Spinal cord (tissue), 9 donors: ENCODE measurements at regions not wholly inside any gene's neighbourhood (a gene's known extent, or its start where the extent isn't known, plus 50 kb on each side); places are given as distances from the start of the nearest gene placed in this dataset.

Source experiments
- DNase-seq, 6 donors: peaks; one replicate each; pipeline versions ENCODE4 v3.0.0 to v3.0.0-alpha.2; 2013 to 2015; ENCODE audit warnings: low spot score in 6 of 6, low read depth in 4 of 6
- H3K27ac ChIP-seq: one replicate; pipeline ENCODE4 v1.5.1; 2013; ENCODE audit warnings: low read depth, low read length, control low read depth
- H3K27me3 ChIP-seq: one replicate; pipeline ENCODE4 v1.6.1; 2013; ENCODE audit warnings: low read length; ENCODE audit not compliant: control insufficient read depth, insufficient read depth
- H3K36me3 ChIP-seq: one replicate; pipeline ENCODE4 v1.6.1; 2013; ENCODE audit warnings: low read length; ENCODE audit not compliant: control insufficient read depth, insufficient read depth
- H3K4me1 ChIP-seq: one replicate; pipeline ENCODE4 v1.6.1; 2013; ENCODE audit warnings: low read length; ENCODE audit not compliant: control insufficient read depth, insufficient read depth
- H3K4me3 ChIP-seq: one replicate; pipeline ENCODE4 v1.5.1; 2013; ENCODE audit warnings: low read depth, low read length, control low read depth
- H3K9me3 ChIP-seq: one replicate; pipeline ENCODE4 v1.6.1; 2013; ENCODE audit warnings: low read length; ENCODE audit not compliant: control insufficient read depth, insufficient read depth
- WGBS: methylation state at CpG from one replicate; pipeline ENCODE4 v1.1.5; 2013; ENCODE audit warnings: missing lambda C conversion rate; ENCODE audit not compliant: insufficient coverage; 5-methylcytosine and 5-hydroxymethylcytosine counted together
- donor health status: healthy.

DNA sequence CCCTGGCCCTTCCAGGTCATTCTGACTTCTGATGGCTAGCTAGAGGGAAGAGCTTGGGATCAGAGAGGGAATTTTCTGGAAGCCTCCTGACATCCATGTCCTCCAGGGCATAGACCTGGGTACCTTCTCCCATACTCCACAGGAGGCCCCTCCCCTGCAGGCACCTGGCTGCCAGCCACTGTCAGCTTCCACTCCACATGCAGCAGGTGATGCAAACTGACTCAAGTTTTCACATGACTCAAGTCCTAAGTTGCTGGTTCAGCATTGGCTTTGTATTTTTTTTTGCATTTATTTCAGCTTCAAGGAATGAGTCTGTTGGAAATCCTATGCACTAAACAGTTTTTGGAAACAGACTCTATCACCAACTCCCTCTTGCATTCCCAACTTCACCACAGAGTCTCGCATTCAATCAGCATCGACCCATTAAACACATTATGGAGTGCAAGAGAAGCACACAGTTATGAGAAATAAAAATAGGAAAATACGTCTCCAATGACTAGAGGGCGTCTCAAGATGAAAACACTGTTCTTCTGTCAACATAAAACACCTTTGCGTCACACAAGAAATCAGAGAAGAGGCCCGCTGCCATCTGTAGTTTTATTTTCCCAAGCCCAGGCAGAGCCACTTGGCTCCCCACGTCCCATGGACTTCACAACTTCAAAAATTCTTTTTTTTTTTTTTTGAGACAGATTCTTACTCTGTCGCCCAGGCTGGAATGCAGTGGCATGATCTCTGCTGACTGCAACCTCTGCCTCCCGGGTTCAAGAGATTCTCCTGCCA lies 362.6 kb upstream of the MGMT start:
- Histone ChIP-seq H3K9me3 (no peaks in the 10 kb centered on the region), H3K27me3 (no peaks in the 10 kb centered on the region)
- WGBS: 82% methylated on average over 4 of the region's 9 CpGs

DNA sequence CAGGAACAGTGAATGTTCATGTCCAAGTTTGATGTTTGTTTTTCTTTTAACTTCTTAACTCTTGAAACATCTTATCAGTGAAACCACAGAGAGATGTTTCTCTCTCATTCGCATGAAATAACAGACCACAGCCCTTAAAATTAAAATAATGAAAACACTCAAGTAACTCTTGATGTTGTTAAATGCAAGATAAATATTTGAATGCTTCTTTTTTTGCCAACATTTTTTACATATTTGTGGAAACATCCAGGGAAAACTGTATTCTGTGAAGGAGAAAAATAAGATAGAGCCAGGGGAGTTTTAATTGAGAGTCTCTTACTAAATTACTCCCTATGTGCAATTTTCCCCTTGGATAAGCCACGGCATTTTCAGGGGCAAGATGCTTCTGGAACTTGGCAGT lies 361.8 kb upstream of the MGMT start:
- no peak for DNase-seq
- Histone ChIP-seq H3K27ac (no peak overlapping the region), H3K9me3 (no peaks in the 10 kb centered on the region), H3K27me3 (no peaks in the 10 kb centered on the region), H3K4me1 (peaks cover 6% of the 10 kb centered on the region), H3K36me3 (no peaks in the 10 kb centered on the region), H3K4me3 (no peak overlapping the region)
- WGBS: no CpG with 5 or more reads among the region's 2 CpGs

More for the DNA sequence above, 362.6 kb upstream of the MGMT start:
- H3K27ac ChIP-seq: no peak overlapping the region
- no peaks in the 10 kb centered on the region for H3K36me3 ChIP-seq
- peaks cover 6% of the 10 kb centered on the region for H3K4me1 ChIP-seq
- no peak for DNase-seq
- no peak overlapping the region for H3K4me3 ChIP-seq

DNA sequence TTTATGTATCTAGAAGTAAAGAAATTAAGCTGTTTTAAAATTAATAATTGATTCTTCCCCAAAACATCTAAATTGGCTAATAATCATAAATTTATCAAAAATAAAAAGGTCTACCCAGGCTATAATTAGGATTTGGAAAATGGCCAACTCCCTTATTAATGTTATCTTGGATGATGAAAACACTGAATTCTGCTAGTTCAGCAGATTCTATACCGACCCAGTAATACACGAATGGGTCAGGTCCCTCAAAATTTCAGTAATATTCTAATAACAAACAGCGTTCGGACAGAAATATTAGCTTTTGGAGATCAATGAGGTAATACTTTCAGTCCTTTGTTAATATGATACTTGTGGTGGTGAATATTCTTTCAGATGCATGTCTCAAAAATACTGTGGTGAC lies 360.7 kb upstream of the MGMT start:
- DNase-seq: no peak
- Histone ChIP-seq H3K36me3 (no peaks in the 10 kb centered on the region), H3K4me1 (peaks cover 6% of the 10 kb centered on the region), H3K9me3 (no peaks in the 10 kb centered on the region), H3K27me3 (no peaks in the 10 kb centered on the region), H3K27ac (no peak overlapping the region), H3K4me3 (no peak overlapping the region)
- no CpG with 5 or more reads among the region's 4 CpGs for WGBS

- no peaks in the 10 kb centered on the region for H3K9me3 ChIP-seq
- H3K27ac ChIP-seq: no peak overlapping the region
- WGBS: 100% methylated on average over 1 of the region's 3 CpGs
- DNase-seq: no peak
- H3K4me3 ChIP-seq: no peak overlapping the region
- peaks cover 6% of the 10 kb centered on the region for H3K4me1 ChIP-seq
- no peaks in the 10 kb centered on the region for H3K27me3 ChIP-seq
- H3K36me3 ChIP-seq: no peaks in the 10 kb centered on the region
These were observed 359.5 kb upstream of the MGMT start for GRCh38 chr10:129107525-129107924.

- Histone ChIP-seq H3K36me3 (no peaks in the 10 kb centered on the region), H3K4me3 (no peak overlapping the region), H3K27me3 (no peaks in the 10 kb centered on the region), H3K9me3 (no peaks in the 10 kb centered on the region), H3K4me1 (peaks cover 6% of the 10 kb centered on the region), H3K27ac (no peak overlapping the region)
- no peak for DNase-seq
- WGBS: 91% methylated on average over 4 of the region's 6 CpGs
These were observed 358.7 kb upstream of the MGMT start for GRCh38 chr10:129108378-129108777.

- H3K4me3 ChIP-seq: no peak overlapping the region
- no peaks in the 10 kb centered on the region for H3K9me3 ChIP-seq
- no peaks in the 10 kb centered on the region for H3K36me3 ChIP-seq
- no peak overlapping the region for H3K27ac ChIP-seq
- DNase-seq: no peak
- WGBS: 98% methylated on average over 6 of the region's 6 CpGs
- H3K4me1 ChIP-seq: peaks cover 6% of the 10 kb centered on the region
- H3K27me3 ChIP-seq: no peaks in the 10 kb centered on the region
These were observed 358.0 kb upstream of the MGMT start for GRCh38 chr10:129108994-129109393.

DNA sequence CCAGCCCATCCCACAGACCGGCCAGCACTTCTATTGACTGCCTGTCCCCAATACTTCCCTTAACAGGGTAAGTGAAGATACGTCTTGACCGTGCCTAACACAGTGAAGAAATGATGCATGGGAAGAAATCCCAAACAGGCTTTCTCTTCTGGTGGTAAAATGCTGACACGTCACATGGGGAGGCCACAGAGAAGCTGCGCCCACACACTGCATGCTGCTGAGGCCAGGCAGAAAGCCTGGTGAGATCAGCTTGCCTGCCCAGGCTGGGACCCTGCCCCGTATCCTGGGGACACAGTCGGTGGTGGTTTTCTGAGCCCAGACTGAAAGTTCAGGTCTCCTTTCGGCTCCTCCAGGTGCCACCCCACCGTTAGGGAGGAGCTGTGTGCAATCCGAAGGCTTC lies 356.3 kb upstream of the MGMT start:
- Histone ChIP-seq H3K27ac (no peak overlapping the region), H3K27me3 (no peaks in the 10 kb centered on the region), H3K4me3 (no peak overlapping the region), H3K9me3 (no peaks in the 10 kb centered on the region), H3K4me1 (no peaks in the 10 kb centered on the region), H3K36me3 (no peaks in the 10 kb centered on the region)
- 89% methylated on average over 10 of the region's 10 CpGs for WGBS
- DNase-seq: no peak

- Histone ChIP-seq H3K4me1 (no peaks in the 10 kb centered on the region), H3K9me3 (no peaks in the 10 kb centered on the region), H3K27me3 (no peaks in the 10 kb centered on the region), H3K36me3 (no peaks in the 10 kb centered on the region), H3K27ac (no peak overlapping the region), H3K4me3 (no peak overlapping the region)
- 57% methylated on average over 4 of the region's 6 CpGs for WGBS
- DNase-seq: no peak
These were observed 355.1 kb upstream of the MGMT start for GRCh38 chr10:129111922-129112321.

DNA sequence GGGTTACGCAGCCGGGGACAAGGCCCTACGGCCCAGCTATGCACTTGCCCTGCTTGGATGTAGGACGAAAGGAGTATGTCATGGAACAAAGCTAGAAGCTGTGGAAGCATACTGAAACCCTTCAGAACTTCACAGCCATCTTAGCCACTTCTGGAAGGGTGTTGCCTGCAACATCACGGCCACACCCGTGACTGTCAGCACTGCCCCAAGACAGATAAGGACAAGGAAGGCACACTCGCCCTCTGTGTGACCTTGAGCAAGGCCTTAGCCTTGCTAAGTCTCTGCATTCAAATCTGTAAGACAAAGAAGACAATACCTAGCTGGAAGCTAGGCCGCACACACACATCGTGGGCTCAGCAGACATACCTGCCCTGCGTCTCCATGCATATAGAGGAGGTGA lies 352.5 kb upstream of the MGMT start:
- no peak for DNase-seq
- Histone ChIP-seq H3K9me3 (no peaks in the 10 kb centered on the region), H3K36me3 (no peaks in the 10 kb centered on the region), H3K27me3 (no peaks in the 10 kb centered on the region), H3K4me1 (no peaks in the 10 kb centered on the region), H3K4me3 (no peak overlapping the region), H3K27ac (no peak overlapping the region)
- WGBS: 90% methylated on average over 5 of the region's 10 CpGs

- Histone ChIP-seq H3K27ac (no peak overlapping the region), H3K9me3 (no peaks in the 10 kb centered on the region), H3K4me1 (no peaks in the 10 kb centered on the region), H3K27me3 (no peaks in the 10 kb centered on the region), H3K36me3 (no peaks in the 10 kb centered on the region), H3K4me3 (no peak overlapping the region)
- no peak for DNase-seq
- 89% methylated on average over 8 of the region's 8 CpGs for WGBS
These were observed 350.7 kb upstream of the MGMT start for GRCh38 chr10:129116371-129116770.
